Body of pancreas (tissue), 4 donors: ENCODE measurements at regions not wholly inside any gene's neighbourhood (a gene's known extent, or its start where the extent isn't known, plus 50 kb on each side); places are given as distances from the start of the nearest gene placed in this dataset.

Experiments used
- POLR2A ChIP-seq, 3 donors: fragments of 450-650 bp; IDR thresholded peaks; one replicate each; pipeline ENCODE4 v1.6.1; 2016; ENCODE audit warnings: antibody characterized with exemption in 3 of 3, mild to moderate bottlenecking in 2 of 3
- TF ChIP-seq, protein P1 (sequence below), 7 experiments: fragments of 450-650 bp in 4 of 7; fragments of 200-600 bp in 3 of 7; sonication (generic) in 3 of 7; IDR thresholded peaks; one replicate each; pipeline ENCODE4 v1.5.1; 2016 to 2019; ENCODE audit warnings: antibody characterized with exemption in 7 of 7

DNA sequence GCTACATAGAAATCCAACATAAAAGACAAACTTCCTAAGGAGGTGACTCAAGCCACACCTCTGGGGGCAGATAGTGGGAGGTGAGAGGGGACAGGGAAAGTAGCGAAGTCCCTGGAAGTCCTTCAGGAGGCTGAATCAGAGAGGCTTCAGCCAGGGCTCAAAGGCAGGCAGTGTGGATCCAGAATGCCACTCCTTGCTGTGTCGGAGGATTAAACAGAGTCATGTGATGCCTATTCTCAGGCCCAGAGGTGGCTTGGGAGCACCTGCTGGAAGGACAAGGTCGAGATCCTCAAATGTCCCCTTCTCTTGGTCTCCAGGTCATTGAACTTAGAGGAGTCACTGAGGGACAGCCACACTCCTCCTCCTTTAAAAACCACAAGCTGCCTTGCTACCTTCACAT, 391.1 kb downstream of the SOX9 start:
- TF ChIP-seq, protein P1, sequence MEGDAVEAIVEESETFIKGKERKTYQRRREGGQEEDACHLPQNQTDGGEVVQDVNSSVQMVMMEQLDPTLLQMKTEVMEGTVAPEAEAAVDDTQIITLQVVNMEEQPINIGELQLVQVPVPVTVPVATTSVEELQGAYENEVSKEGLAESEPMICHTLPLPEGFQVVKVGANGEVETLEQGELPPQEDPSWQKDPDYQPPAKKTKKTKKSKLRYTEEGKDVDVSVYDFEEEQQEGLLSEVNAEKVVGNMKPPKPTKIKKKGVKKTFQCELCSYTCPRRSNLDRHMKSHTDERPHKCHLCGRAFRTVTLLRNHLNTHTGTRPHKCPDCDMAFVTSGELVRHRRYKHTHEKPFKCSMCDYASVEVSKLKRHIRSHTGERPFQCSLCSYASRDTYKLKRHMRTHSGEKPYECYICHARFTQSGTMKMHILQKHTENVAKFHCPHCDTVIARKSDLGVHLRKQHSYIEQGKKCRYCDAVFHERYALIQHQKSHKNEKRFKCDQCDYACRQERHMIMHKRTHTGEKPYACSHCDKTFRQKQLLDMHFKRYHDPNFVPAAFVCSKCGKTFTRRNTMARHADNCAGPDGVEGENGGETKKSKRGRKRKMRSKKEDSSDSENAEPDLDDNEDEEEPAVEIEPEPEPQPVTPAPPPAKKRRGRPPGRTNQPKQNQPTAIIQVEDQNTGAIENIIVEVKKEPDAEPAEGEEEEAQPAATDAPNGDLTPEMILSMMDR (IDR thresholded peaks at IDR 0.05) = no peak
- TF ChIP-seq POLR2A (IDR thresholded peaks at IDR 0.05) = no peak
